Small intestine (tissue), 7 donors: ENCODE measurements at regions not wholly inside any gene's neighbourhood (a gene's known extent, or its start where the extent isn't known, plus 50 kb on each side); places are given as distances from the start of the nearest gene placed in this dataset.
"Not testable (repeated sequence)": the region's sequence is repeated elsewhere in the genome, so short reads cannot be mapped to it uniquely, and the experiment has no call there.

Experiments
- DNase-seq, 2 donors: peaks; one replicate each; pipeline versions ENCODE4 v3.0.0 to v3.0.0-alpha.2; 2013
- FAIRE-seq: peaks from 2 replicates; lab custom pipeline; 2012; peaks lifted over from hg19 to GRCh38; lab: Jason Lieb, UNC
- H3K27ac ChIP-seq, 3 donors: one replicate each; pipeline ENCODE4 v1.5.1; 2013; ENCODE audit warnings: low read length in 2 of 3, mild to moderate bottlenecking in 2 of 3, control low read depth in 1 of 3, inconsistent platforms in 1 of 3, low read depth in 1 of 3, moderate library complexity in 1 of 3
- H3K27me3 ChIP-seq, 3 donors: one replicate each; pipeline ENCODE4 v1.6.1; 2013; ENCODE audit warnings: low read length in 3 of 3, inconsistent platforms in 1 of 3; ENCODE audit not compliant: control insufficient read depth in 3 of 3, insufficient read depth in 3 of 3
- H3K36me3 ChIP-seq, 3 donors: one replicate each; pipeline ENCODE4 v1.6.1; 2013; ENCODE audit warnings: low read length in 3 of 3, inconsistent platforms in 1 of 3, low read depth in 1 of 3, mild to moderate bottlenecking in 1 of 3, moderate library complexity in 1 of 3; ENCODE audit not compliant: control insufficient read depth in 3 of 3, insufficient read depth in 2 of 3
- H3K4me1 ChIP-seq, 3 donors: one replicate each; pipeline ENCODE4 v1.6.1; 2013; ENCODE audit warnings: low read length in 2 of 3, inconsistent platforms in 1 of 3, low read depth in 1 of 3, mild to moderate bottlenecking in 1 of 3, moderate library complexity in 1 of 3; ENCODE audit not compliant: control insufficient read depth in 3 of 3, insufficient read depth in 2 of 3
- H3K4me3 ChIP-seq, 3 donors: one replicate each; pipeline ENCODE4 v1.5.1; 2013; ENCODE audit warnings: low read length in 3 of 3, control low read depth in 1 of 3, inconsistent platforms in 1 of 3, low read depth in 1 of 3, mild to moderate bottlenecking in 1 of 3, moderate library complexity in 1 of 3
- H3K9me3 ChIP-seq, 2 donors: one replicate each; pipeline ENCODE4 v1.6.1; 2013; ENCODE audit warnings: low read depth in 1 of 2, low read length in 1 of 2; ENCODE audit not compliant: control insufficient read depth in 2 of 2, insufficient read depth in 1 of 2
- WGBS, 3 donors: extraction: QIAGEN DNeasy Blood & Tissue Kit; methylation state at CpG; one replicate each; pipeline ENCODE4 v1.1.7; 2013; 5-methylcytosine and 5-hydroxymethylcytosine counted together
- donor health status: healthy with polysubstance abuse.
- donor health status: control.
- donor health status: control.
- donor health status: Bipolar disorder and iron deficiency.
- donor health status: healthy.

GRCh38 chr3:18217507-18218174 lies 207.5 kb downstream of the SATB1 start:
- Histone ChIP-seq H3K27me3 (no peaks in the 10 kb centered on the region), H3K9me3 (no peaks in the 10 kb centered on the region), H3K27ac (no peak overlapping the region), H3K4me3 (no peak overlapping the region), H3K4me1 (no peaks in the 10 kb centered on the region), H3K36me3 (no peaks in the 10 kb centered on the region)
- FAIRE-seq (no peak), DNase-seq (no peak)
- 49 to 52% (median 52%) methylated on average over 7 of the region's 7 CpGs for WGBS, 3 donors

- 53 to 64% (median 58%) methylated on average over 3 of the region's 3 CpGs for WGBS, 3 donors
- Histone ChIP-seq H3K4me1 (no peaks in the 10 kb centered on the region), H3K27me3 (no peaks in the 10 kb centered on the region), H3K36me3 (no peaks in the 10 kb centered on the region), H3K27ac (no peak overlapping the region), H3K4me3 (no peak overlapping the region), H3K9me3 (no peaks in the 10 kb centered on the region)
- FAIRE-seq: no peak
- no peak for DNase-seq
Measured at GRCh38 chr3:18216996-18217395, 208.1 kb downstream of the SATB1 start.

- H3K27ac ChIP-seq: no peak overlapping the region
- H3K4me1 ChIP-seq: no peaks in the 10 kb centered on the region
- H3K9me3 ChIP-seq: no peaks in the 10 kb centered on the region
- no peak for FAIRE-seq
- no peak overlapping the region for H3K4me3 ChIP-seq
- no peaks in the 10 kb centered on the region for H3K27me3 ChIP-seq
- no peak for DNase-seq
- no peaks in the 10 kb centered on the region for H3K36me3 ChIP-seq
Measured at GRCh38 chr3:18215639-18216038, 209.5 kb downstream of the SATB1 start.

GRCh38 chr3:18211116-18211515 lies 214.0 kb downstream of the SATB1 start:
- no peak for DNase-seq
- no peaks in the 10 kb centered on the region for H3K36me3 ChIP-seq

GRCh38 chr3:18208856-18209255 lies 216.3 kb downstream of the SATB1 start:
- FAIRE-seq (no peak), DNase-seq (no peak)
- H3K27ac ChIP-seq: no peak overlapping the region
- no peaks in the 10 kb centered on the region for H3K36me3 ChIP-seq
- H3K9me3 ChIP-seq: no peaks in the 10 kb centered on the region
- no peak overlapping the region for H3K4me3 ChIP-seq
- WGBS, 3 donors: 66 to 84% (median 79%) methylated on average over 3 of the region's 3 CpGs
- no peaks in the 10 kb centered on the region for H3K4me1 ChIP-seq
- peaks cover 0 to 1% (median 0%) of the 10 kb centered on the region in 3 donors for H3K27me3 ChIP-seq

More at GRCh38 chr3:18211116-18211515, 214.0 kb downstream of the SATB1 start:
- FAIRE-seq: no peak
- H3K27ac ChIP-seq: no peak overlapping the region
- no peaks in the 10 kb centered on the region for H3K4me1 ChIP-seq
- peaks cover 0 to 1% (median 0%) of the 10 kb centered on the region in 3 donors for H3K27me3 ChIP-seq
- WGBS, 3 donors: 58 to 86% (median 80%) methylated on average over 1 of the region's 1 CpG
- H3K4me3 ChIP-seq: no peak overlapping the region
- no peaks in the 10 kb centered on the region for H3K9me3 ChIP-seq

- Histone ChIP-seq H3K27ac (no peak overlapping the region), H3K27me3 (peaks cover 0 to 1% (median 0%) of the 10 kb centered on the region in 3 donors), H3K4me1 (no peaks in the 10 kb centered on the region), H3K36me3 (no peaks in the 10 kb centered on the region), H3K4me3 (no peak overlapping the region), H3K9me3 (no peaks in the 10 kb centered on the region)
- no peak for DNase-seq
- no peak for FAIRE-seq
- WGBS, 3 donors: 57 to 67% (median 67%) methylated on average over 2 of the region's 2 CpGs
Measured at GRCh38 chr3:18208091-18208490, 217.0 kb downstream of the SATB1 start.

- H3K36me3 ChIP-seq: no peaks in the 10 kb centered on the region
- peaks cover 0 to 1% (median 0%) of the 10 kb centered on the region in 3 donors for H3K27me3 ChIP-seq
- H3K4me1 ChIP-seq: no peaks in the 10 kb centered on the region
- WGBS, 3 donors: 73 to 90% (median 78%) methylated on average over 3 of the region's 3 CpGs
- H3K27ac ChIP-seq: no peak overlapping the region
- H3K4me3 ChIP-seq: no peak overlapping the region
- DNase-seq: no peak
- no peaks in the 10 kb centered on the region for H3K9me3 ChIP-seq
- no peak for FAIRE-seq
Measured at GRCh38 chr3:18207226-18207625, 217.9 kb downstream of the SATB1 start.

GRCh38 chr3:18205701-18206100 lies 219.4 kb downstream of the SATB1 start:
- DNase-seq, H3K9me3 ChIP-seq, H3K27ac ChIP-seq, H3K4me3 ChIP-seq, H3K27me3 ChIP-seq, FAIRE-seq, H3K36me3 ChIP-seq, H3K4me1 ChIP-seq: not testable (repeated sequence)
- WGBS, 3 donors: 88 to 92% (median 90%) methylated on average over 9 of the region's 9 CpGs

- H3K4me3 ChIP-seq: no peak overlapping the region
- no peaks in the 10 kb centered on the region for H3K27me3 ChIP-seq
- FAIRE-seq: no peak
- no peaks in the 10 kb centered on the region for H3K4me1 ChIP-seq
- DNase-seq: no peak
- H3K36me3 ChIP-seq: no peaks in the 10 kb centered on the region
- no peak overlapping the region for H3K27ac ChIP-seq
- H3K9me3 ChIP-seq: no peaks in the 10 kb centered on the region
Measured at GRCh38 chr3:18201315-18201714, 223.8 kb downstream of the SATB1 start.
